GM21737 (cell line): ENCODE measurements at regions not wholly inside any gene's neighbourhood (a gene's known extent, or its start where the extent isn't known, plus 50 kb on each side); places are given as distances from the start of the nearest gene placed in this dataset.
A peak's percentile ranks its signal among the peaks of the same experiment; 100 is the strongest.

Source experiments
- ATAC-seq: cut with Tn5 transposase; IDR thresholded peaks from one replicate; pipeline ENCODE4 v1.9.1; 2021; ENCODE audit warnings: mild to moderate bottlenecking, moderate library complexity; ENCODE audit not compliant: unreplicated experiment

GRCh38 chr10:76667408-76668370, 969.9 kb downstream of the KCNMA1 start:
- ATAC-seq = no peak

GRCh38 chr10:76666891-76667290, 970.7 kb downstream of the KCNMA1 start:
- no peak for ATAC-seq

- ATAC-seq = no peak
Observed at GRCh38 chr10:76665029-76665428, 972.6 kb downstream of the KCNMA1 start.

GRCh38 chr10:76657337-76658012, 980.1 kb downstream of the KCNMA1 start:
- no peak for ATAC-seq

- ATAC-seq = no peak
Observed at GRCh38 chr10:76651154-76651553, 986.5 kb downstream of the KCNMA1 start.

- no peak for ATAC-seq
Observed at GRCh38 chr10:76649723-76650127, 987.9 kb downstream of the KCNMA1 start.

- ATAC-seq = no peak
Observed at GRCh38 chr10:76649254-76649653, 988.4 kb downstream of the KCNMA1 start.

GRCh38 chr10:76647301-76647700, 990.3 kb downstream of the KCNMA1 start:
- ATAC-seq = no peak

GRCh38 chr10:76645341-76645740, 992.3 kb downstream of the KCNMA1 start:
- ATAC-seq = no peak

GRCh38 chr10:76644476-76644875, 993.1 kb downstream of the KCNMA1 start:
- ATAC-seq = no peak

- ATAC-seq = no peak
Observed at GRCh38 chr10:76643511-76643911, 994.1 kb downstream of the KCNMA1 start.

- no peak for ATAC-seq
Observed at GRCh38 chr10:76642358-76642757, 995.2 kb downstream of the KCNMA1 start.

GRCh38 chr10:76641215-76641614, 996.4 kb downstream of the KCNMA1 start:
- ATAC-seq = no peak

GRCh38 chr10:76640806-76641205, 996.8 kb downstream of the KCNMA1 start:
- no peak for ATAC-seq

- ATAC-seq = no peak
Observed at GRCh38 chr10:76632767-76633051, 1004.9 kb downstream of the KCNMA1 start.

GRCh38 chr10:76631884-76632766, 1005.5 kb downstream of the KCNMA1 start:
- no peak for ATAC-seq

- ATAC-seq = no peak
Observed at GRCh38 chr10:76631036-76631670, 1006.5 kb downstream of the KCNMA1 start.

GRCh38 chr10:76628801-76629200, 1008.8 kb downstream of the KCNMA1 start:
- no peak for ATAC-seq

GRCh38 chr10:76626386-76626785, 1011.2 kb downstream of the KCNMA1 start:
- no peak for ATAC-seq

- ATAC-seq = peak; percentile 76
Observed at GRCh38 chr10:76624470-76624869, 1013.1 kb downstream of the KCNMA1 start.
